ENCODE measurements at regions not wholly inside any gene's neighbourhood (a gene's known extent, or its start where the extent isn't known, plus 50 kb on each side); places are given as distances from the start of the nearest gene placed in this dataset.

DNA sequence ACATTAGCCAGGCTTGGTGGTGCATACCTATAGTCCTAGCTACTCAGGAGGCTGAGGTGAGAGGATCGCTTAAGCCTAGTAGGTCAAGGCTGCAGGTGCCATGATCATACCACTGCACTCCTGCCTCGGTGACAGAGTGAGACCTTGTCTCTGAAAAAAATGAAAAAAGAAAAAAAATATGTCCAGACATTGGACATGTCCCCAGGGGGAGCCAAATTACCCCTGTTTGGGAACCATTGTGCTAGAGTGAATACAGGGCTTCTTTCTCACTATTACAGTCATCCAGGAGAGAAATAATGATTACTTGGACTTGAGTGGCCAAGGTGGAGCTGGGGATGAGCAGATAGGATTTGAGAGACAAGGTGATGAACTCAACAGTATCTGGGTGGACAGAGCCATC lies 52.9 kb upstream of the ABCC4 start:
- TF ChIP-seq ZNF274 (IDR thresholded peaks at IDR 0.05; ENCODE audit: low read depth, low read length) (no peak), YY1 (IDR thresholded peaks at IDR 0.05; ENCODE audit: insufficient read depth, insufficient read length) (no peak), SUZ12 (IDR thresholded peaks at IDR 0.05; ENCODE audit: extremely low read depth, insufficient read depth, insufficient read length) (no peak)

Measured in NT2/D1 (cell line).